ENCODE measurements at regions not wholly inside any gene's neighbourhood (a gene's known extent, or its start where the extent isn't known, plus 50 kb on each side); places are given as distances from the start of the nearest gene placed in this dataset.

GRCh38 chr7:121745856-121746255, 127.1 kb upstream of the PTPRZ1 start:
- H3K36me3 ChIP-seq, result no peaks in the 10 kb centered on the region
- no peak overlapping the region for H3K4me3 ChIP-seq
- H3K4me1 ChIP-seq (ENCODE audit: control insufficient read depth in 1 of 2, low read depth in 2 of 2), result no peaks in the 10 kb centered on the region
- ATAC-seq (ENCODE audit: insufficient number of reproducible peaks, low FRiP score, low read depth) (no peak), DNase-seq (ENCODE audit: low spot score) (no peak)
- no peak overlapping the region for H3K27ac ChIP-seq
- no peaks in the 10 kb centered on the region for H3K9me3 ChIP-seq
- H3K27me3 ChIP-seq (replicated peaks; ENCODE audit: insufficient read depth), result no peaks in the 10 kb centered on the region
- TF ChIP-seq CTCF (IDR thresholded peaks at IDR 0.05), result no peak

GRCh38 chr7:121744877-121745276, 128.1 kb upstream of the PTPRZ1 start:
- Histone ChIP-seq H3K27ac (no peak overlapping the region), H3K9me3 (no peaks in the 10 kb centered on the region), H3K4me3 (no peak overlapping the region), H3K4me1 (ENCODE audit: control insufficient read depth in 1 of 2, low read depth in 2 of 2) (no peaks in the 10 kb centered on the region), H3K36me3 (no peaks in the 10 kb centered on the region), H3K27me3 (replicated peaks; ENCODE audit: insufficient read depth) (no peaks in the 10 kb centered on the region)
- DNase-seq (ENCODE audit: low spot score), result no peak
- no peak for TF ChIP-seq CTCF (IDR thresholded peaks at IDR 0.05)
- ATAC-seq (ENCODE audit: insufficient number of reproducible peaks, low FRiP score, low read depth), result no peak

- ATAC-seq (ENCODE audit: insufficient number of reproducible peaks, low FRiP score, low read depth), result no peak
- Histone ChIP-seq H3K9me3 (no peaks in the 10 kb centered on the region), H3K4me1 (ENCODE audit: control insufficient read depth in 1 of 2, low read depth in 2 of 2) (no peaks in the 10 kb centered on the region), H3K36me3 (no peaks in the 10 kb centered on the region), H3K4me3 (no peak overlapping the region), H3K27ac (no peak overlapping the region), H3K27me3 (replicated peaks; ENCODE audit: insufficient read depth) (no peaks in the 10 kb centered on the region)
- DNase-seq (ENCODE audit: low spot score), result no peak
- no peak for TF ChIP-seq CTCF (IDR thresholded peaks at IDR 0.05)
Measured at GRCh38 chr7:121744319-121744718, 128.6 kb upstream of the PTPRZ1 start.

GRCh38 chr7:121741896-121742295, 131.1 kb upstream of the PTPRZ1 start:
- no peak for DNase-seq (ENCODE audit: low spot score)
- Histone ChIP-seq H3K4me3 (no peak overlapping the region), H3K27me3 (replicated peaks; ENCODE audit: insufficient read depth) (no peaks in the 10 kb centered on the region), H3K36me3 (no peaks in the 10 kb centered on the region), H3K27ac (no peak overlapping the region), H3K4me1 (ENCODE audit: control insufficient read depth in 1 of 2, low read depth in 2 of 2) (no peaks in the 10 kb centered on the region), H3K9me3 (no peaks in the 10 kb centered on the region)
- no peak for TF ChIP-seq CTCF (IDR thresholded peaks at IDR 0.05)
- no peak for ATAC-seq (ENCODE audit: insufficient number of reproducible peaks, low FRiP score, low read depth)

GRCh38 chr7:121739465-121739864, 133.5 kb upstream of the PTPRZ1 start:
- H3K27me3 ChIP-seq (replicated peaks; ENCODE audit: insufficient read depth), result no peaks in the 10 kb centered on the region
- no peak for DNase-seq (ENCODE audit: low spot score)
- no peak overlapping the region for H3K4me3 ChIP-seq
- no peaks in the 10 kb centered on the region for H3K9me3 ChIP-seq
- ATAC-seq (ENCODE audit: insufficient number of reproducible peaks, low FRiP score, low read depth), result no peak
- H3K4me1 ChIP-seq (ENCODE audit: control insufficient read depth in 1 of 2, low read depth in 2 of 2), result no peaks in the 10 kb centered on the region
- no peak for TF ChIP-seq CTCF (IDR thresholded peaks at IDR 0.05)
- no peaks in the 10 kb centered on the region for H3K36me3 ChIP-seq
- no peak overlapping the region for H3K27ac ChIP-seq
